ENCODE measurements at regions not wholly inside any gene's neighbourhood (a gene's known extent, or its start where the extent isn't known, plus 50 kb on each side); places are given as distances from the start of the nearest gene placed in this dataset.

GRCh38 chr19:31572102-31572975, 223.1 kb upstream of the TSHZ3 start:
- Histone ChIP-seq H3K4me1 (replicated peaks in 1 of 4; ENCODE audit: control insufficient read depth in 3 of 4, insufficient read depth in 4 of 4, low read length in 3 of 4) (peaks cover 0 to 8% (median 2%) of the 10 kb centered on the region in 4 experiments; a peak in 2 of 7 replicates), H3K4me2 (ENCODE audit: insufficient read depth in 1 of 2, low read depth in 2 of 2, low read length in 2 of 2) (no peak overlapping the region), H2BK20ac (ENCODE audit: low read length) (no peak overlapping the region), H3K4me3 (ENCODE audit: extremely low read depth in 1 of 4, insufficient read depth in 2 of 4, low read depth in 3 of 4, low read length in 4 of 4) (no peak overlapping the region), H4K91ac (replicated peaks; ENCODE audit: insufficient read length, low read length) (no peak overlapping the region), H3K79me1 (ENCODE audit: low read depth, low read length) (no peaks in the 10 kb centered on the region), H4K5ac (ENCODE audit: insufficient read length, low read depth, low read length) (no peak overlapping the region), H2BK12ac (ENCODE audit: low read depth, low read length) (no peak overlapping the region), H3K27me3 (replicated peaks in 1 of 4; ENCODE audit: control insufficient read depth in 3 of 4, extremely low read depth in 1 of 4, insufficient read depth in 3 of 4, low read length in 3 of 4) (no peaks in the 10 kb centered on the region), H3K9ac (replicated peaks in 1 of 4; ENCODE audit: extremely low read depth in 1 of 4, low read depth in 3 of 4, low read length in 3 of 4) (no peak overlapping the region), H3K9me3 (ENCODE audit: insufficient read depth in 2 of 2, low read depth in 1 of 2, low read length in 1 of 2) (no peaks in the 10 kb centered on the region), H3K27ac (ENCODE audit: low read depth, low read length) (no peak overlapping the region), H2AFZ (ENCODE audit: low read length) (0 out of 2 replicates have a peak overlapping the region, but pooled peaks have one; percentile 24), H4K8ac (ENCODE audit: extremely low read depth, insufficient read depth, low read length) (no peak overlapping the region), H4K20me1 (replicated peaks in 1 of 2; ENCODE audit: control insufficient read depth in 1 of 2, insufficient read depth in 2 of 2, low read length in 2 of 2) (no peaks in the 10 kb centered on the region), H3K23me2 (ENCODE audit: low read depth, low read length) (no peaks in the 10 kb centered on the region), H3K56ac (replicated peaks; ENCODE audit: insufficient read length, low read depth, low read length) (no peak overlapping the region), H3K18ac (ENCODE audit: extremely low read depth, low read length) (0 out of 2 replicates have a peak overlapping the region, but pooled peaks have one; percentile 27), H2BK5ac (ENCODE audit: low read depth, low read length) (no peak overlapping the region), H2BK15ac (ENCODE audit: low read length) (peak overlapping the region; percentile 47; the same call in 1 of the 2 replicates), H3K36me3 (ENCODE audit: control insufficient read depth in 2 of 4, insufficient read depth in 4 of 4, low read length in 3 of 4) (no peaks in the 10 kb centered on the region), H3K23ac (ENCODE audit: insufficient read length) (no peak overlapping the region), H3K79me2 (ENCODE audit: control insufficient read depth in 1 of 2, insufficient read depth in 2 of 2, low read length in 2 of 2) (no peaks in the 10 kb centered on the region), H3K14ac (ENCODE audit: insufficient read length) (no peak overlapping the region), H2BK120ac (replicated peaks; ENCODE audit: low read depth, low read length) (no peak overlapping the region), H2AK5ac (ENCODE audit: low read depth, low read length) (no peak overlapping the region), H3K4ac (replicated peaks; ENCODE audit: insufficient read length, low read depth, low read length) (no peak overlapping the region)
- ChIA-PET CTCF (ENCODE audit: partially characterized antibody) (interaction anchor here (0.8 to 4.5 kb wide), 3 partner anchors 11 to 108 kb away, joined by 3 to 22 read pairs (median 4); no protein-coding TSS in a partner anchor), POLR2A (ENCODE audit: partially characterized antibody) (no interaction called here)
- DNase-seq (ENCODE audit: low read depth in 1 of 2, low spot score in 2 of 2) (no peak), FAIRE-seq (no peak)
- 91% methylated on average over 11 of the region's 11 CpGs; no CpG with 5 or more reads in 1 of the 2 experiments for WGBS, 2 experiments (ENCODE audit: extremely low coverage in 1 of 2, insufficient coverage in 1 of 2, insufficient read length in 1 of 2, insufficient replicate concordance in 2 of 2, low coverage in 1 of 2, low lambda C conversion rate in 2 of 2, missing lambda C conversion rate in 1 of 2)
- TF ChIP-seq RAD21 (IDR thresholded peaks at IDR 0.05 in 1 of 2, conservative IDR thresholded peaks at IDR 0.05 in 1 of 2; ENCODE audit: low read depth in 2 of 2, low read length in 2 of 2) (no peak), PHF8 (conservative IDR thresholded peaks at IDR 0.05; ENCODE audit: low read depth, low read length) (no peak), HDAC2 (IDR thresholded peaks at IDR 0.05; ENCODE audit: borderline replicate concordance in 1 of 2, low read depth in 2 of 2, low read length in 2 of 2) (no peak), ASH2L (IDR thresholded peaks at IDR 0.05; ENCODE audit: low read length) (no peak), TBP (IDR thresholded peaks at IDR 0.05; ENCODE audit: low read depth, low read length) (no peak), TAF7 (optimal IDR thresholded peaks at IDR 0.05; ENCODE audit: borderline replicate concordance, low read depth, low read length) (no peak), TEAD4 (IDR thresholded peaks at IDR 0.05; ENCODE audit: low read depth, low read length) (no peak), SIRT6 (IDR thresholded peaks at IDR 0.05; ENCODE audit: low read length) (no peak), SIX5 (IDR thresholded peaks at IDR 0.05; ENCODE audit: low read depth, low read length) (no peak), RFX5 (IDR thresholded peaks at IDR 0.05; ENCODE audit: borderline replicate concordance, low read depth, low read length) (no peak), CHD1 (IDR thresholded peaks at IDR 0.05; ENCODE audit: low read depth, low read length) (no peak), ZNF274 (IDR thresholded peaks at IDR 0.05; ENCODE audit: borderline replicate concordance, extremely low read depth, low read length) (no peak), POU5F1 (IDR thresholded peaks at IDR 0.05; ENCODE audit: low read depth, low read length) (no peak)
